HepG2 (cell line): ENCODE measurements at regions not wholly inside any gene's neighbourhood (a gene's known extent, or its start where the extent isn't known, plus 50 kb on each side); places are given as distances from the start of the nearest gene placed in this dataset.

Experiments
- KDM2A ChIP-seq: sonication (generic); formaldehyde crosslinking; IDR thresholded peaks from 2 replicates; pipeline ENCODE4 v1.4.0; 2020; ENCODE audit warnings: low read depth, missing genetic modification reagents, borderline replicate concordance
- TAF1 ChIP-seq: sonication (generic); formaldehyde crosslinking; IDR thresholded peaks from 2 replicates; pipeline ENCODE4 v1.4.0; 2020; ENCODE audit warnings: missing genetic modification reagents
- YY1 ChIP-seq: IDR thresholded peaks from 2 replicates; pipeline ENCODE4 v1.6.1; 2011; ENCODE audit warnings: low read length, low read depth, moderate library complexity, mild to moderate bottlenecking; ENCODE audit not compliant: insufficient read depth, insufficient replicate concordance

DNA sequence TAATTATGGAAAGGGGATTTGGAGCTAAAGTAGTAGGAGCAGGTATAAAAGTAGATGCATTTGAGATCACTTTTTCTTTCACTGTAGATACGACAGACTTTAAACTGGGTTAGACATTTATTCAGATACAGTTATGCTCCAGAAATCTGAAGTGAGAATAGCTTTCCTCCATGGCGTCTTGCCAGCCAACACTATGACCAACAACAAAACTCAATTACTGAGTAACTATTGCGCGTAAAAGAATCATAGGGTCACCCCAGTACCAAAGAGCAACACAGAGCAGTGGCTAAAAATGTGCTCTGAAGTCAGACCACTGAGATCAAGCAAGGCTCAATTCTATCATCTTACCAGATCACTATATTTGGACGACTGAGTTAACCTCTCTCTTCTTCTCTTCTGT lies 262.5 kb upstream of the SORCS1 start:
- TF ChIP-seq KDM2A (CRISPR knock-in tag) (no peak), TAF1 (CRISPR knock-in tag) (no peak), YY1 (no peak)
